HG03060 (cell line): ENCODE measurements at regions not wholly inside any gene's neighbourhood (a gene's known extent, or its start where the extent isn't known, plus 50 kb on each side); places are given as distances from the start of the nearest gene placed in this dataset.
A peak's percentile ranks its signal among the peaks of the same experiment; 100 is the strongest.

Experiments
- ATAC-seq: cut with Tn5 transposase; IDR thresholded peaks from one replicate; pipeline ENCODE4 v1.9.1; 2021; ENCODE audit warnings: low read depth, moderate number of reproducible peaks; ENCODE audit not compliant: unreplicated experiment

- no peak for ATAC-seq
These were observed 313.9 kb downstream of the MID1IP1 start for GRCh38 chrX:39115166-39115565.

GRCh38 chrX:39117101-39117500, 315.8 kb downstream of the MID1IP1 start:
- no peak for ATAC-seq

GRCh38 chrX:39121903-39122302, 320.6 kb downstream of the MID1IP1 start:
- ATAC-seq: no peak

GRCh38 chrX:39125834-39126233, 324.6 kb downstream of the MID1IP1 start:
- ATAC-seq: no peak

GRCh38 chrX:39133971-39134370, 332.7 kb downstream of the MID1IP1 start:
- no peak for ATAC-seq

GRCh38 chrX:39137363-39137954, 336.2 kb downstream of the MID1IP1 start:
- no peak for ATAC-seq

GRCh38 chrX:39140581-39140980, 339.3 kb downstream of the MID1IP1 start:
- no peak for ATAC-seq

- ATAC-seq: peak; percentile 59
These were observed 343.1 kb downstream of the MID1IP1 start for GRCh38 chrX:39144323-39144722.

GRCh38 chrX:39144956-39145355, 343.7 kb downstream of the MID1IP1 start:
- peak; percentile 46 for ATAC-seq

- ATAC-seq: no peak
These were observed 344.6 kb downstream of the MID1IP1 start for GRCh38 chrX:39145859-39146258.

GRCh38 chrX:39149761-39150160, 348.5 kb downstream of the MID1IP1 start:
- ATAC-seq: no peak

- ATAC-seq: no peak
These were observed 349.0 kb downstream of the MID1IP1 start for GRCh38 chrX:39150220-39150619.

- no peak for ATAC-seq
These were observed 349.4 kb downstream of the MID1IP1 start for GRCh38 chrX:39150621-39151020.

GRCh38 chrX:39152106-39152649, 350.9 kb downstream of the MID1IP1 start:
- ATAC-seq: no peak

- ATAC-seq: no peak
These were observed 354.8 kb downstream of the MID1IP1 start for GRCh38 chrX:39156051-39156450.

- ATAC-seq: no peak
These were observed 355.7 kb downstream of the MID1IP1 start for GRCh38 chrX:39157006-39157405.

- ATAC-seq: no peak
These were observed 356.5 kb downstream of the MID1IP1 start for GRCh38 chrX:39157796-39158195.

GRCh38 chrX:39158801-39159657, 357.8 kb downstream of the MID1IP1 start:
- ATAC-seq: peak; percentile 44

GRCh38 chrX:39159921-39160507, 358.8 kb downstream of the MID1IP1 start:
- no peak for ATAC-seq

GRCh38 chrX:39161611-39162255, 360.5 kb downstream of the MID1IP1 start:
- ATAC-seq: no peak

GRCh38 chrX:39162322-39162735, 361.1 kb downstream of the MID1IP1 start:
- no peak for ATAC-seq
